ENCODE measurements at regions not wholly inside any gene's neighbourhood (a gene's known extent, or its start where the extent isn't known, plus 50 kb on each side); places are given as distances from the start of the nearest gene placed in this dataset.
"Not testable (repeated sequence)": the region's sequence is repeated elsewhere in the genome, so short reads cannot be mapped to it uniquely, and the experiment has no call there.

GRCh38 chr2:128416806-128417205 lies 98.1 kb upstream of the HS6ST1 start:
- no peak for DNase-seq

- DNase-seq, result not testable (repeated sequence)
Observed at GRCh38 chr2:128417264-128417663, 98.6 kb upstream of the HS6ST1 start.

- no peak for DNase-seq
Observed at GRCh38 chr2:128420131-128420530, 101.5 kb upstream of the HS6ST1 start.

- no peak for DNase-seq
Observed at GRCh38 chr2:128420776-128421175, 102.1 kb upstream of the HS6ST1 start.

- DNase-seq, result no peak
Observed at GRCh38 chr2:128421286-128421685, 102.6 kb upstream of the HS6ST1 start.

GRCh38 chr2:128421861-128422311 lies 103.2 kb upstream of the HS6ST1 start:
- no peak for DNase-seq

- DNase-seq, result no peak
Observed at GRCh38 chr2:128422571-128422970, 103.9 kb upstream of the HS6ST1 start.

GRCh38 chr2:128423788-128424165 lies 105.1 kb upstream of the HS6ST1 start:
- DNase-seq, result no peak

GRCh38 chr2:128424406-128425171 lies 105.9 kb upstream of the HS6ST1 start:
- no peak for DNase-seq

GRCh38 chr2:128425216-128425615 lies 106.5 kb upstream of the HS6ST1 start:
- DNase-seq, result no peak

- DNase-seq, result no peak
Observed at GRCh38 chr2:128425731-128426620, 107.3 kb upstream of the HS6ST1 start.

- DNase-seq, result no peak
Observed at GRCh38 chr2:128427413-128427755, 108.7 kb upstream of the HS6ST1 start.

GRCh38 chr2:128428415-128428814 lies 109.7 kb upstream of the HS6ST1 start:
- no peak for DNase-seq

GRCh38 chr2:128432423-128432822 lies 113.8 kb upstream of the HS6ST1 start:
- DNase-seq, result no peak

GRCh38 chr2:128433911-128434550 lies 115.4 kb upstream of the HS6ST1 start:
- no peak for DNase-seq

- peak; percentile 78 for DNase-seq
Observed at GRCh38 chr2:128435576-128436478, 117.2 kb upstream of the HS6ST1 start.

- DNase-seq, result peak; percentile 53
Observed at GRCh38 chr2:128436479-128437203, 118.0 kb upstream of the HS6ST1 start.

- DNase-seq, result no peak
Observed at GRCh38 chr2:128437204-128437565, 118.5 kb upstream of the HS6ST1 start.

- DNase-seq, result no peak
Observed at GRCh38 chr2:128438091-128438490, 119.4 kb upstream of the HS6ST1 start.

- DNase-seq, result no peak
Observed at GRCh38 chr2:128438586-128438985, 119.9 kb upstream of the HS6ST1 start.

GRCh38 chr2:128439031-128439790 lies 120.5 kb upstream of the HS6ST1 start:
- DNase-seq, result no peak

Measured in NCI-H2171 treated with DMSO at 0.1 percent for 48 hours (cell line).